Psoas muscle (tissue), 7 donors: ENCODE measurements at regions not wholly inside any gene's neighbourhood (a gene's known extent, or its start where the extent isn't known, plus 50 kb on each side); places are given as distances from the start of the nearest gene placed in this dataset.

Experiments used
- ATAC-seq, 4 donors: fragments of 200-7000 bp; cut with Tn5 transposase; one replicate each; pipeline ENCODE4 v1.9.1; 2020; ENCODE audit warnings: moderate library complexity in 3 of 4, mild to moderate bottlenecking in 2 of 4
- DNase-seq, 2 donors: peaks; one replicate each; pipeline ENCODE4 v3.0.0-alpha.2; 2020
- H3K27ac ChIP-seq: fragments of 200-600 bp; one replicate; pipeline ENCODE4 v1.8.0; 2022
- H3K27me3 ChIP-seq, 3 donors: fragments of 200-600 bp in 1 of 3; one replicate each; pipeline versions ENCODE4 v1.6.1 to v1.8.0; 2013 to 2022; ENCODE audit warnings: low read length in 2 of 3, mild to moderate bottlenecking in 2 of 3, moderate library complexity in 1 of 3; ENCODE audit not compliant: insufficient read depth in 3 of 3
- H3K36me3 ChIP-seq, 2 donors: fragments of 200-600 bp in 1 of 2; one replicate each; pipeline versions ENCODE4 v1.6.1 to v1.8.0; 2013 to 2022; ENCODE audit warnings: low read depth in 1 of 2, mild to moderate bottlenecking in 1 of 2, moderate library complexity in 1 of 2; ENCODE audit not compliant: insufficient read depth in 1 of 2
- H3K4me1 ChIP-seq: fragments of 200-600 bp; one replicate; pipeline ENCODE4 v1.8.0; 2022
- H3K4me3 ChIP-seq: fragments of 200-600 bp; one replicate; pipeline ENCODE4 v1.8.0; 2022; ENCODE audit warnings: mild to moderate bottlenecking
- H3K9me3 ChIP-seq: fragments of 200-600 bp; one replicate; pipeline ENCODE4 v1.8.0; 2022
- CTCF ChIP-seq: fragments of 200-600 bp; IDR thresholded peaks from one replicate; pipeline ENCODE4 v1.8.0; 2022; ENCODE audit warnings: antibody characterized with exemption
- WGBS, 3 donors: extraction: QIAGEN DNeasy Blood & Tissue Kit; methylation state at CpG; one replicate each; pipeline versions ENCODE4 v1.1.6 to v1.1.7; 2013; 5-methylcytosine and 5-hydroxymethylcytosine counted together
- intact Hi-C, 2 donors: fragments of 100-400 bp; cut with DNase I; formaldehyde crosslinking; loops; one replicate each; pipeline versions ENCODE4 v1.11.0 to v1.14.2; 2022
- donor health status: healthy with polysubstance abuse.
- donor health status: DM: no; HTN: no; CAD: no; lungs with moderate emphysema.
- donor health status: Bipolar disorder and iron deficiency.
- donor health status: healthy.
- donor health status: DM: yes; HTN: yes; CAD: no.
- donor health status: DM: no; HTN: no; CAD: no.
- donor health status: DM: yes; HTN: yes; CAD: no.

GRCh38 chr20:6467562-6467961 lies 299.9 kb upstream of the BMP2 start:
- no peak for ATAC-seq
- no peak for TF ChIP-seq CTCF
- Histone ChIP-seq H3K4me3 (no peak overlapping the region), H3K27me3 (no peaks in the 10 kb centered on the region), H3K9me3 (no peaks in the 10 kb centered on the region), H3K36me3 (no peaks in the 10 kb centered on the region), H3K27ac (no peak overlapping the region), H3K4me1 (no peaks in the 10 kb centered on the region)
- intact Hi-C loops, result no loop called here
- WGBS, 3 donors, result 12 to 23% (median 20%) methylated on average over 2 of the region's 2 CpGs
- DNase-seq, result no peak

- WGBS, 3 donors, result 82 to 84% (median 83%) methylated on average over 6 of the region's 6 CpGs
- H3K36me3 ChIP-seq, result no peaks in the 10 kb centered on the region
- H3K4me1 ChIP-seq, result no peaks in the 10 kb centered on the region
- H3K9me3 ChIP-seq, result no peaks in the 10 kb centered on the region
- DNase-seq, result no peak
- TF ChIP-seq CTCF, result no peak
- no peaks in the 10 kb centered on the region for H3K27me3 ChIP-seq
- ATAC-seq, result no peak
- H3K4me3 ChIP-seq, result no peak overlapping the region
- intact Hi-C loops, result no loop called here
- no peak overlapping the region for H3K27ac ChIP-seq
Observed at GRCh38 chr20:6466075-6466810, 301.2 kb upstream of the BMP2 start.

- Histone ChIP-seq H3K4me1 (no peaks in the 10 kb centered on the region), H3K9me3 (no peaks in the 10 kb centered on the region), H3K27me3 (no peaks in the 10 kb centered on the region), H3K36me3 (no peaks in the 10 kb centered on the region), H3K4me3 (no peak overlapping the region), H3K27ac (no peak overlapping the region)
- WGBS, 3 donors, result 76 to 94% (median 83%) methylated on average over 4 of the region's 4 CpGs
- DNase-seq (no peak), ATAC-seq (no peak)
- TF ChIP-seq CTCF, result no peak
- intact Hi-C loops, result loop anchor here in 1 of 2 donors (10.0 kb wide), 1 partner anchor 56 kb away; no protein-coding TSS in a partner anchor
Observed at GRCh38 chr20:6450841-6451240, 316.6 kb upstream of the BMP2 start.

GRCh38 chr20:6440443-6440799 lies 317.6 kb upstream of the FERMT1 start:
- ATAC-seq, result no peak

More at GRCh38 chr20:6440443-6440799, 317.6 kb upstream of the FERMT1 start:
- no peaks in the 10 kb centered on the region for H3K36me3 ChIP-seq
- no peaks in the 10 kb centered on the region for H3K9me3 ChIP-seq
- no peak overlapping the region for H3K4me3 ChIP-seq
- 73 to 87% (median 80%) methylated on average over 5 of the region's 5 CpGs for WGBS, 3 donors
- DNase-seq, result no peak
- H3K4me1 ChIP-seq, result no peaks in the 10 kb centered on the region
- H3K27ac ChIP-seq, result no peak overlapping the region
- intact Hi-C loops, result no loop called here
- no peaks in the 10 kb centered on the region for H3K27me3 ChIP-seq
- TF ChIP-seq CTCF, result no peak
